ENCODE measurements at regions not wholly inside any gene's neighbourhood (a gene's known extent, or its start where the extent isn't known, plus 50 kb on each side); places are given as distances from the start of the nearest gene placed in this dataset.
"Not testable (repeated sequence)": the region's sequence is repeated elsewhere in the genome, so short reads cannot be mapped to it uniquely, and the experiment has no call there.

DNA sequence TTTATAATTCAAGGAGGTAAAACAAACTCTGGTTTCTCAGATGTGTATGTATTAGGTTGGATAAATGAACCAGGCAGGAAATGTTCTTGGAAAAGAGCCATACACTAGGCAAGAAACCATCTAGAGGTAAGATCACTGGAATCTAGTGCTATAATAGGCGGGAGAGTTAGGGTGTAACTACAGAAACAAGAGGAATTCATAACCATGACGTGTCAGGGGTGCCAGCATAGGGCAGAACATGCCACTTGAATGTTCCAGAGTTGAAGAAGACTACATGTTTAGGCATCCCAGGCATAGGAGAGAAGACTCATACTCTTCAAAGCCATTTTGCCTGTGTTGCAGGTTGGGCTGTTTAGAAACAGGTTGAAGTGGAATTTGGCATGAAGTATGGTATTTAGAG lies 198.7 kb downstream of the CCNG2 start:
- Mint-ChIP-seq H3K27me3 (ENCODE audit: low read depth) (peaks cover under 1% of the 10 kb centered on the region), H3K27ac (no peak overlapping the region), H3K36me3 (ENCODE audit: low read depth) (no peaks in the 10 kb centered on the region), H3K9me3 (no peaks in the 10 kb centered on the region), H3K4me3 (no peak overlapping the region), H3K4me1 (peaks cover 12% of the 10 kb centered on the region)
- TF ChIP-seq, protein P1, sequence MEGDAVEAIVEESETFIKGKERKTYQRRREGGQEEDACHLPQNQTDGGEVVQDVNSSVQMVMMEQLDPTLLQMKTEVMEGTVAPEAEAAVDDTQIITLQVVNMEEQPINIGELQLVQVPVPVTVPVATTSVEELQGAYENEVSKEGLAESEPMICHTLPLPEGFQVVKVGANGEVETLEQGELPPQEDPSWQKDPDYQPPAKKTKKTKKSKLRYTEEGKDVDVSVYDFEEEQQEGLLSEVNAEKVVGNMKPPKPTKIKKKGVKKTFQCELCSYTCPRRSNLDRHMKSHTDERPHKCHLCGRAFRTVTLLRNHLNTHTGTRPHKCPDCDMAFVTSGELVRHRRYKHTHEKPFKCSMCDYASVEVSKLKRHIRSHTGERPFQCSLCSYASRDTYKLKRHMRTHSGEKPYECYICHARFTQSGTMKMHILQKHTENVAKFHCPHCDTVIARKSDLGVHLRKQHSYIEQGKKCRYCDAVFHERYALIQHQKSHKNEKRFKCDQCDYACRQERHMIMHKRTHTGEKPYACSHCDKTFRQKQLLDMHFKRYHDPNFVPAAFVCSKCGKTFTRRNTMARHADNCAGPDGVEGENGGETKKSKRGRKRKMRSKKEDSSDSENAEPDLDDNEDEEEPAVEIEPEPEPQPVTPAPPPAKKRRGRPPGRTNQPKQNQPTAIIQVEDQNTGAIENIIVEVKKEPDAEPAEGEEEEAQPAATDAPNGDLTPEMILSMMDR (IDR thresholded peaks at IDR 0.05; ENCODE audit: unreplicated experiment in 3 of 3): no peak

DNA sequence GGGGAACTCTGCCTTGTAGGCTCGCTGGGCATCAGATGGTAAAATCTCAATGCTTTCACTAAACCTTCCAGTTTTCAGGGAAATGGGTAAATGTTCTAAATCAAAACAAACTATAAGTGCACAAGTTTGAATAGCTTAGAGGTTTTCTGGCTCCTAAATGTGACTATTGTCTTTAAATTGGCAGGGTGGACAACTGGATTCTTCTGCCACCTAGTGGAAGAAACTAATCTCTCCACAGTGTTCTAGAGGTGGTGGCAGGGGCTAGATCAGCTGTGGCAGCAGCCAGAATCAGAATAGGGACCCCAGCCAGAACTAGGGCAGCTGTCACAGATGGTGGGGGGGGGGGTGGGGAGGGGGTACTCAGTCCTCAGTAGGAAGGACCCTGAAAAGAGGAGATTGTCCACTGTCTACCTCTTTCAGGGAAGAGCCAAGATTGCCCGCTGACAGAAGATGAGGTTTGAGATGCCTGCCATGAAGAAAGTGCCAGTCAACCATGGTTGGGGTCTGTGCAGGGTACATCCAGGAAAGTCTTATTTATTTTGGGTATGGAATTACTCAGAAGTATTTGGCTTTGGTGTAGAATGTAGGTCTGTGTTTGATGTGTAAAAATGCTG lies 201.4 kb downstream of the CCNG2 start:
- Mint-ChIP-seq H3K27me3 (ENCODE audit: low read depth) (peaks cover 7% of the 10 kb centered on the region), H3K27ac (peak overlapping the region in 1 of 3 experiments; percentile 16), H3K9me3 (no peaks in the 10 kb centered on the region), H3K36me3 (ENCODE audit: low read depth) (no peaks in the 10 kb centered on the region), H3K4me1 (peaks cover 13% of the 10 kb centered on the region), H3K4me3 (no peak overlapping the region)
- TF ChIP-seq, protein P1 (IDR thresholded peaks at IDR 0.05; ENCODE audit: unreplicated experiment in 3 of 3): peak; percentile 52 to 69 (median 58)

DNA sequence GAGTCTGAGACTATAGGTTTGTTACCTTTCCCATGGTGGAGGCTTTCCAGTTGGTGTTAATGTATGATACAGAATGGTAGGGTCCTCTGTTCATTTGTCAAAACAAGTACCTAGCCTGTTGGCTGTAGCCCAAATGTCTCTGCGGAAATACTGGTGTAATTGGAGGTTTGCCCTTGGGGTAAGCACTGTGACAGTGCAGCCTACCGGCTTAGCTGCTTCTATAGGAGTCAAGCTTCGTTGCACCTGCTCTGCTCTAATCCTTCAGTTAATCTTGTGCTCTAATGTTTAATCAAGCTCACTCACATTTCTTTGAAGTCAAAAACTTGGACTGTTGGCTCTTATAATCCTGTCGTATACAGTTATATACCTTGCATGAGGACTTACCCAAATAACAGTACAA lies 203.4 kb downstream of the CCNG2 start:
- H3K27me3 Mint-ChIP-seq (ENCODE audit: low read depth): peaks cover 7% of the 10 kb centered on the region
- no peaks in the 10 kb centered on the region for H3K36me3 Mint-ChIP-seq (ENCODE audit: low read depth)
- H3K4me1 Mint-ChIP-seq: peaks cover 13% of the 10 kb centered on the region
- peaks cover 4% of the 10 kb centered on the region for H3K9me3 Mint-ChIP-seq
- TF ChIP-seq, protein P1 (IDR thresholded peaks at IDR 0.05; ENCODE audit: unreplicated experiment in 3 of 3): no peak
- H3K27ac Mint-ChIP-seq: peak overlapping the region; percentile 88 to 96 (median 90)
- no peak overlapping the region for H3K4me3 Mint-ChIP-seq

DNA sequence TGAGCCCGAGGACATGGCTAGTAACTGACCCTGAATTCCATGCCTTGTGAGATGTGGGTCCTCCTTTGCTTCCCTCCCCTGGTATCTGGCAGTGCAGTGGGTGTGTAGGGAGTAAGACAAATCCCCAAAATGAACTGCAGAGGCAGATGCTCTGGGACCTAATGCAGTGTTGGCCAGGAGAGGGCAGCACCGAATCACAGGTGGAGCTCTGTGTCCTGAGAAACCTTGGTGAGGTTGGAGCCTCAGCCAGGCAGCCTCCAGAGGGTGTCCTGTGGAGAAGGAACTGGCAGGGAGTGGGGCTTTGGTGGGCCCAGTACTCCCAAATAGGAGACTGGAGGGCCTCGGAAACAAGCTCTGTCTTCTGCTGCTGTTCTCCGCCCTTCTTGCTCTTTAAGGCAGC lies 209.9 kb downstream of the CCNG2 start:
- H3K4me3 Mint-ChIP-seq; H3K36me3 Mint-ChIP-seq (ENCODE audit: low read depth); H3K4me1 Mint-ChIP-seq; H3K27me3 Mint-ChIP-seq (ENCODE audit: low read depth); H3K9me3 Mint-ChIP-seq; H3K27ac Mint-ChIP-seq: not testable (repeated sequence)
- TF ChIP-seq, protein P1 (IDR thresholded peaks at IDR 0.05; ENCODE audit: unreplicated experiment in 3 of 3): peak in 1 of 3 experiments; percentile 34

DNA sequence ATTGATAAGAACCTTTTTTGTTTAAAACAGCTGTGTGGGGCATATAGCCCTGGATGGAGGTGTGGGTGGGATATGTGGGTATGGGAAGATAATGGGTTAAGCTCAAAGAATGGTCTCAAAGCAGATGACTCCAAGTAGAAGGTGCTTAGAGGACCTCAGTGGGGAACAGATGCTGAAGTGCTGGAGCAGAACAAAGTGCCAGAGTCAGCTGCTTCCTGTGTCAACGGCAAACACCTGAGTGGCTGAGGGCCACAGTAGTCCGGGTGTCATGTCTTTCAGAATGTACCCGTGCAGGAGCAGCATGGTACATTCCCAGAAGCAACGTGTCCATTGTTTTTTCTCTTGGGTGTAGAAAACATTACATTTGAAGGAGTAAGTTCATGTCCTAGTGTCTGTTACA lies 210.6 kb downstream of the CCNG2 start:
- TF ChIP-seq, protein P1 (IDR thresholded peaks at IDR 0.05; ENCODE audit: unreplicated experiment in 3 of 3): no peak
- no peak overlapping the region for H3K4me3 Mint-ChIP-seq
- H3K9me3 Mint-ChIP-seq: peaks cover 4% of the 10 kb centered on the region

DNA sequence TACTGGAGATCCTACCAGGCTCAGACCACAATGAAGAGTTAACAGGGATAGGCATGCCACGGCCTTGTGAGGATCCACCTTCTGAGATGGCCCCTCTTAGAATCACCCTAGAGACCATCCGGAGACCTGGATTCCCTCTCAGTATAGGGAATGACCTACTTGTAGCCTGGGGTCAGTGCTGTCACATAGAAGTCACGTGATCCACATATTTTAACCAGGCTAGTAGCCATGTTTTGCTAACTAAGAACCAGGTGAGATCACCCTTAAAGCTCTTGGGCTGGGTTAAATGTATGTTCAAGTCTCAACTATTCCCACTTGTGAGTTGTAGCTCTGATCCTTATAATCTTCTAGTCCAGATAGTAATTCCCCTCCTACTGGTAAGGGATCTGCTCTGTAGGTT lies 215.4 kb downstream of the CCNG2 start:
- Mint-ChIP-seq H3K4me3 (no peak overlapping the region), H3K27me3 (ENCODE audit: low read depth) (peaks cover 4% of the 10 kb centered on the region), H3K9me3 (no peaks in the 10 kb centered on the region), H3K27ac (no peak overlapping the region), H3K36me3 (ENCODE audit: low read depth) (no peaks in the 10 kb centered on the region), H3K4me1 (no peaks in the 10 kb centered on the region)
- TF ChIP-seq, protein P1 (IDR thresholded peaks at IDR 0.05; ENCODE audit: unreplicated experiment in 3 of 3): no peak

More for the DNA sequence above, 210.6 kb downstream of the CCNG2 start:
- no peaks in the 10 kb centered on the region for H3K4me1 Mint-ChIP-seq
- no peaks in the 10 kb centered on the region for H3K36me3 Mint-ChIP-seq (ENCODE audit: low read depth)
- peaks cover 5% of the 10 kb centered on the region for H3K27me3 Mint-ChIP-seq (ENCODE audit: low read depth)
- H3K27ac Mint-ChIP-seq: no peak overlapping the region
